ENCODE measurements at regions not wholly inside any gene's neighbourhood (a gene's known extent, or its start where the extent isn't known, plus 50 kb on each side); places are given as distances from the start of the nearest gene placed in this dataset.

GRCh38 chr11:26264266-26264665, 67.7 kb upstream of the ANO3 start:
- TF ChIP-seq CTCF (IDR thresholded peaks at IDR 0.05): no peak
- TF ChIP-seq POLR2AphosphoS5 (IDR thresholded peaks at IDR 0.05): no peak
- no peak for TF ChIP-seq EP300 (IDR thresholded peaks at IDR 0.05)
- no peak for TF ChIP-seq POLR2A (IDR thresholded peaks at IDR 0.05)

Data from upper lobe of left lung (tissue), 4 donors.